ENCODE measurements at regions not wholly inside any gene's neighbourhood (a gene's known extent, or its start where the extent isn't known, plus 50 kb on each side); places are given as distances from the start of the nearest gene placed in this dataset.

- DNase-seq, result no peak
Measured at GRCh38 chr13:40318366-40318765, 348.1 kb downstream of the FOXO1 start.

GRCh38 chr13:40319699-40320579 lies 346.5 kb downstream of the FOXO1 start:
- no peak for DNase-seq

- DNase-seq, result no peak
Measured at GRCh38 chr13:40328091-40328490, 338.4 kb downstream of the FOXO1 start.

GRCh38 chr13:40329781-40330485 lies 336.5 kb downstream of the FOXO1 start:
- DNase-seq, result no peak

- DNase-seq, result no peak
Measured at GRCh38 chr13:40330950-40331349, 335.5 kb downstream of the FOXO1 start.

GRCh38 chr13:40331802-40332201 lies 334.6 kb downstream of the FOXO1 start:
- no peak for DNase-seq

GRCh38 chr13:40333226-40333625 lies 333.2 kb downstream of the FOXO1 start:
- DNase-seq, result no peak

- no peak for DNase-seq
Measured at GRCh38 chr13:40334031-40334430, 332.4 kb downstream of the FOXO1 start.

GRCh38 chr13:40334616-40335015 lies 331.8 kb downstream of the FOXO1 start:
- no peak for DNase-seq

- DNase-seq, result no peak
Measured at GRCh38 chr13:40336228-40337221, 329.9 kb downstream of the FOXO1 start.

GRCh38 chr13:40337651-40338050 lies 328.8 kb downstream of the FOXO1 start:
- no peak for DNase-seq

GRCh38 chr13:40338217-40338616 lies 328.2 kb downstream of the FOXO1 start:
- no peak for DNase-seq

- DNase-seq, result no peak
Measured at GRCh38 chr13:40340368-40341095, 325.9 kb downstream of the FOXO1 start.

- no peak for DNase-seq
Measured at GRCh38 chr13:40341096-40341471, 325.4 kb downstream of the FOXO1 start.

GRCh38 chr13:40341501-40341900 lies 324.9 kb downstream of the FOXO1 start:
- DNase-seq, result no peak

GRCh38 chr13:40342461-40342860 lies 324.0 kb downstream of the FOXO1 start:
- no peak for DNase-seq

- no peak for DNase-seq
Measured at GRCh38 chr13:40342901-40343300, 323.5 kb downstream of the FOXO1 start.

- DNase-seq, result no peak
Measured at GRCh38 chr13:40343550-40344269, 322.7 kb downstream of the FOXO1 start.

- DNase-seq, result no peak
Measured at GRCh38 chr13:40344270-40345148, 321.9 kb downstream of the FOXO1 start.

- DNase-seq, result no peak
Measured at GRCh38 chr13:40345149-40345514, 321.3 kb downstream of the FOXO1 start.

All from NCI-H1930 (cell line).